ENCODE measurements at regions not wholly inside any gene's neighbourhood (a gene's known extent, or its start where the extent isn't known, plus 50 kb on each side); places are given as distances from the start of the nearest gene placed in this dataset.

DNA sequence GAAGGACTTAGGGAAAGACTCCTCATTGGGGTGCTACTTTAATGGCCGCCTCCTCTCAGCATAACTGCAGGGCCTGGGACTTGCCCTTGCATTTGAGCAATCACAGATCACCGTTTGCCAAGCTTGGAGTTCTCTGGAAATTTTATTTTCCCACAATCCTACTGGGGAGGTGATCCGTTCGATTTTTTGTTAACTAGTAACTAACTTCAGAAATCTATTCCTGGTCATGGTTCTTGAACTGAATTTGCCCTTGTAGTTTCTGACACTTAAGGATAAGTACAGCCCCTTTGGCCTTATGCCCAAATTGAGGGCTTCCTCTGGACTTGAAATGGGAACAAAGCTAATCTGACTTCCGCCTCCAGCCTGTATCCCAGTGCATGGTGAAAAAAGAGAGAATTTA is 60.5 kb upstream of the ST3GAL5 start:
- ATAC-seq = no peak
- no peak for TF ChIP-seq ZFP30 (CRISPR knock-in tag; IDR thresholded peaks at IDR 0.05)
- TF ChIP-seq OSR1 (CRISPR knock-in tag; IDR thresholded peaks at IDR 0.05) = no peak
- TF ChIP-seq RARB (CRISPR knock-in tag; IDR thresholded peaks at IDR 0.05) = no peak
- no peak for TF ChIP-seq ZNF8 (CRISPR knock-in tag; IDR thresholded peaks at IDR 0.05)
- no peak for TF ChIP-seq PATZ1 (CRISPR knock-in tag; IDR thresholded peaks at IDR 0.05; ENCODE audit: borderline replicate concordance)
- no peak for TF ChIP-seq GLIS3 (CRISPR knock-in tag; IDR thresholded peaks at IDR 0.05)
- TF ChIP-seq CSDC2 (CRISPR knock-in tag; IDR thresholded peaks at IDR 0.05) = no peak
- TF ChIP-seq ESRRG (CRISPR knock-in tag; IDR thresholded peaks at IDR 0.05) = no peak
- TF ChIP-seq TSHZ2 (CRISPR knock-in tag; IDR thresholded peaks at IDR 0.05) = no peak

DNA sequence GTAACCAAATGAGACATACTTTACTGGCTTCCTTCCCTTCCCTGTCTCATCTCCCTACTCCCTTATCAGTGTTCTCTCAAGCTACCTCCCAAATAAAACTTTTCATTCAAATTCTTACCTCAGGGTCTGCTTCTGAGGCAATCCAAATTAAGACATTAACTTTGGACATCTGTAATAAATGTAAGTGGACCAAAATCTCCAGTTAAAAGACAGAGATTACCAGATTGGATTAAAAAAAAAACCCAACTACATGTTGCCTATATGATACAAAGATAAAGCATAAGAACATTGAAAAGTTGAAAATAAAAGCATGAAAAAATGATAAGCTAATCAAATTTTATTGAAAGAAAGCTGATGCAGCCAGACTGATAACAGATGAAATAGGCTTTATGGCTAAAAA is 58.8 kb upstream of the ST3GAL5 start:
- ATAC-seq = no peak
- TF ChIP-seq TSHZ2 (CRISPR knock-in tag; IDR thresholded peaks at IDR 0.05) (no peak), ZNF565 (CRISPR knock-in tag; conservative IDR thresholded peaks at IDR 0.05; ENCODE audit: low read depth) (no peak), GLIS3 (CRISPR knock-in tag; IDR thresholded peaks at IDR 0.05) (no peak)

DNA sequence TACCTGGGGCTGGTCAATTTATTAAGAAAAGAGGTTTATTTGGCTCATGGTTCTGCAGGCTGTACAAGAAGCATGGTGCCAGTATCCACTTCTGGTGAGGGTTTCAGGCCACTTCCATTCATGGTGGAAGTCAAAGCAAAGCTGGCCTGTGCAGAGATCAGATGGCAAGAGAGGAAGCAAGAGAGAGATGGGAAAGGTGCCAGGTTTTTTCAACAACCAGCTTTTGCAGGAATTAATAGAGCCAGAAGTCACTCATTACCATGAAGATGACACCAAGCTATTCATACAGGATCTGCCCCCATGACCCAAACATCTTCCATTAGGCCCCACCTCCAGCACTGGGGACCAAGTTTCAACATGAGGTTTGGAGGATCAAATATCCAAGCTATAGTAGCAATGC is 56.8 kb upstream of the ST3GAL5 start:
- TF ChIP-seq ARNTL (CRISPR knock-in tag; IDR thresholded peaks at IDR 0.05; ENCODE audit: borderline replicate concordance, low read depth) (no peak), TOX (CRISPR knock-in tag; IDR thresholded peaks at IDR 0.05; ENCODE audit: borderline replicate concordance) (no peak), PPARA (CRISPR knock-in tag; IDR thresholded peaks at IDR 0.05; ENCODE audit: borderline replicate concordance) (no peak), ESRRG (CRISPR knock-in tag; IDR thresholded peaks at IDR 0.05) (no peak), TSHZ2 (CRISPR knock-in tag; IDR thresholded peaks at IDR 0.05) (no peak), ZNF70 (CRISPR knock-in tag; IDR thresholded peaks at IDR 0.05) (no peak), SNAI2 (CRISPR knock-in tag; IDR thresholded peaks at IDR 0.05) (no peak), GLIS3 (CRISPR knock-in tag; IDR thresholded peaks at IDR 0.05) (no peak), ZNF8 (CRISPR knock-in tag; IDR thresholded peaks at IDR 0.05) (no peak), CSDC2 (CRISPR knock-in tag; IDR thresholded peaks at IDR 0.05) (no peak), CREB5 (CRISPR knock-in tag; IDR thresholded peaks at IDR 0.05; ENCODE audit: low read depth) (no peak), TCF4 (CRISPR knock-in tag; IDR thresholded peaks at IDR 0.05; ENCODE audit: borderline replicate concordance) (no peak), ZNF565 (CRISPR knock-in tag; conservative IDR thresholded peaks at IDR 0.05; ENCODE audit: low read depth) (no peak)
- TF ChIP-seq, protein P1, sequence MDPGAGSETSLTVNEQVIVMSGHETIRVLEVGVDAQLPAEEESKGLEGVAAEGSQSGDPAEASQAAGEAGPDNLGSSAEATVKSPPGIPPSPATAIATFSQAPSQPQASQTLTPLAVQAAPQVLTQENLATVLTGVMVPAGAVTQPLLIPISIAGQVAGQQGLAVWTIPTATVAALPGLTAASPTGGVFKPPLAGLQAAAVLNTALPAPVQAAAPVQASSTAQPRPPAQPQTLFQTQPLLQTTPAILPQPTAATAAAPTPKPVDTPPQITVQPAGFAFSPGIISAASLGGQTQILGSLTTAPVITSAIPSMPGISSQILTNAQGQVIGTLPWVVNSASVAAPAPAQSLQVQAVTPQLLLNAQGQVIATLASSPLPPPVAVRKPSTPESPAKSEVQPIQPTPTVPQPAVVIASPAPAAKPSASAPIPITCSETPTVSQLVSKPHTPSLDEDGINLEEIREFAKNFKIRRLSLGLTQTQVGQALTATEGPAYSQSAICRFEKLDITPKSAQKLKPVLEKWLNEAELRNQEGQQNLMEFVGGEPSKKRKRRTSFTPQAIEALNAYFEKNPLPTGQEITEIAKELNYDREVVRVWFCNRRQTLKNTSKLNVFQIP (CRISPR knock-in tag; IDR thresholded peaks at IDR 0.05; ENCODE audit: borderline replicate concordance, low read depth) = no peak
- no peak for ATAC-seq

Data from SK-N-SH treated with all-trans-retinoic acid at 6 μM for 48 hours (cell line).